ENCODE measurements at regions not wholly inside any gene's neighbourhood (a gene's known extent, or its start where the extent isn't known, plus 50 kb on each side); places are given as distances from the start of the nearest gene placed in this dataset.
"Not testable (repeated sequence)": the region's sequence is repeated elsewhere in the genome, so short reads cannot be mapped to it uniquely, and the experiment has no call there.

GRCh38 chr5:130939059-130939458 is 226.0 kb downstream of the HINT1 start:
- DNase-seq, result no peak

GRCh38 chr5:130937046-130937445 is 228.0 kb downstream of the HINT1 start:
- no peak for DNase-seq

DNA sequence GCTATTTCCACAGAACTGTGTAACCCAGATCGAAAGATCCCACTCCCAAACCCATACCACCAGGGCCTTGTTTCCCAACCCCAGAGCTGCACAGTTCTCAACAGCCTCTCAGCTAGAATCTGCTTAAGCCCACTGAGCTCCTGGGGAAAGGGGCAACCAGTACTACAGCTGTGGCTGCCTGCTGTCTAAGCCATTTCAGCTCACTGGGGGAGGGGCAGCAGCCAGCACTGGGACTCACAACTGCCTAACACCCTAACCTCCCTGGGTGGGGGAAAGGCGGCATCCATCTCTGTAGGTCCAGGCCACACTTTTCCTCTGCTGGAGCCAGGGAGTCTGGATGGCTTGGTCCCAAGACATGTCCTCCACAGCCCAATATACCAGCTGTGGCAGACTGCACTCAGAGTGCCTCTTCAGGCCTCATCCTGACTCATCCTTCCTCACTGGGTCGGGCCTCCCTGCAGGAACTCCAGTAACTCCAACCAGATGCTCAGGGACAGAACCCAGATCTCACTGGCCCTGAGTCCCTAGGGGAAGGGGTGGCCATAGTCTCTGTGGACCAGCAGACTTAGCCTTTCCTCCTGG is 241.4 kb downstream of the HINT1 start:
- no peak for DNase-seq

DNA sequence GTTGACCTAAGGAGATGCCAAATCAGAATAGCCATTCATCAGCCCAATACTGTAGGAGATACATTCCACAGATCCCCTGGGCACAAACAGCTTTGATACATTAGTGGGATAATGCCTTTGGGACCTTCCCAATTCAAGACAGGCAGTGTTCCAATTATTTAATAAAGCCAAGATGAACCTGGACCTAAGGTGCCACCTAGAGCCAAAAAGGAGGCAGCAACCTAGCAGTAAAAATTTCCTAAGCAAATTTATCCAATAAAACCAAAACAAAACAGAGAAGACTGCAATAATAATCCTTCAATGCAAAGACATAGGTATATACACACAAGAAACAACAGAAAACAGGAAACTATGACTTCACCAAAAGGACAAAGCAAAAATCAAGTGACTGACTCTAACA is 253.0 kb downstream of the HINT1 start:
- DNase-seq, result no peak

DNA sequence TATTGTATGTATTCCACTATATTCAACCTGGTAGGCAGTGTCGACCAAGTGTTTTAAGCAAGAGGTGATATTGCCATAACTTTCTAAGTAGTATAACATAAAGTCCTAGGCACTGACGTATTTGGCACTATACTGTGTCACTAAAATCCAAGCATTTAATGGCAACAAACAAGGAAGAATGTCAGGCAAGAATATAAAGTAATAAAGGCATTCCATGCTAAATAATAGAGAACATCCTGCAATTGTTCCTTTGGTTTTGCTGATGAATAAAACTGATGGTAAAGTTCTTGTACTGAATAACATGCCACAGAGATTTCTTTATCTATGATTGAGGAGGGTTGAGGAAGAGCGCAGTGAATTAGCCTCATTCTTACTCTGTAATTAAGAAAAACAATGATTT is 256.9 kb downstream of the HINT1 start:
- DNase-seq, result no peak

GRCh38 chr5:130897537-130898195 is 267.4 kb downstream of the HINT1 start:
- DNase-seq, result not testable (repeated sequence)

DNA sequence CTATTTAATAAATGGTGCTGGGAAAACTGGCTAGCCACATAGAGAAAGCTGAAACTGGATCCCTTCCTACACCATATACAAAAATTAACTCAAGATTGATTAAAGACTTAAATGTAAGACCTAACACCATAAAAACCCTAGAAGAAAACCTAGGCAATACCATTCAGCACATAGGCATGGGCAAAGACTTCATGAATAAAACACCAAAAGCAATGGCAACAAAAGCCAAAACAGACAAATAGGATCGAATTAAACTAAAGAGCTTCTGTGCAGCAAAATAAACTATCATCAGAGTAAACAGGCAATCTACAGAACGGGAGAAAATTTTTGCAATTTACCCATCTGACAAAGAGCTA is 267.9 kb downstream of the HINT1 start:
- DNase-seq, result not testable (repeated sequence)

- DNase-seq, result no peak
Measured at GRCh38 chr5:130896636-130897035, 268.4 kb downstream of the HINT1 start.

DNA sequence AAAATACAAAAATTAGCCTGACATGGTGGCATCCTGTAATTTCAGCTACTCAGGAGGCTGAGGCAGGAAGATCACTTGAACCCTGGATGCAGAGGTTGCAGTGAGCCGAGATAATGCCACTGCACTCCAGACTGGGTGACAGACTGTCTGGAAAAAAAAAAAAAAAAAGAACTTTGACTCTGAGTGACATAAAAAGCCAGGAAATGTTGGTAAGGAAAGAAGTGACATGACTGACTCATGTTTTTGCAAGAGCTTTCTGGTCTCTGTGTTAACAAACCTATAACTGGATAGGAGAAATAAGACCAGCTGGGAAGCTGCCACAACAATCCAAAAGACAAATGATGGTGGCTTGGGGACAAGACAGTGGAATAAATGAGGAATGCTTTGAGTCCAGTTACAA is 272.1 kb downstream of the HINT1 start:
- DNase-seq, result no peak

- no peak for DNase-seq
Measured at GRCh38 chr5:130890610-130891009, 274.4 kb downstream of the HINT1 start.

- DNase-seq, result no peak
Measured at GRCh38 chr5:130885691-130886090, 279.4 kb downstream of the HINT1 start.

GRCh38 chr5:130885027-130885426 is 280.0 kb downstream of the HINT1 start:
- DNase-seq, result no peak

DNA sequence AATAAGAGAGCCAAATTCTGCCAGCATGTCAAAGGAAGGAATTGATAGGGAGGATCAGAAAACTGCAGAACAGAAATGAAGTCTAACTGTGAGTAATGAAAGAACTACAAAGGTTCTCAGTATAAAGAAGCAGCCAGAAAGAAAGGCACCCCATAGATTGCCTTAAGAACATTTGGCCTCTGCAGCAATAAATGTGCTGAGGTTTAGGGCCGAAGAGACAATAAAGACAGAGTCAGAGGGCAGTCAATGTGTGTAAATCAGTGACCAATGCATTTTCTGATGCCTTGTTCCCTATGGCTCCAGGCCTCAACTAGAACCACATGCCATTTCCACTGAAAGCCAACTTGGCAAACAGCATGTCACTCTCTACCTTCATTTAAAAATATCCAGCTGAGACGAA is 281.0 kb downstream of the HINT1 start:
- no peak for DNase-seq

GRCh38 chr5:130875656-130876055 is 289.4 kb downstream of the HINT1 start:
- DNase-seq, result no peak

GRCh38 chr5:130874861-130875417 is 290.1 kb downstream of the HINT1 start:
- DNase-seq, result no peak

GRCh38 chr5:130871346-130872086 is 293.5 kb downstream of the HINT1 start:
- peak; percentile 20 for DNase-seq

- DNase-seq, result no peak
Measured at GRCh38 chr5:130870691-130871090, 294.4 kb downstream of the HINT1 start.

DNA sequence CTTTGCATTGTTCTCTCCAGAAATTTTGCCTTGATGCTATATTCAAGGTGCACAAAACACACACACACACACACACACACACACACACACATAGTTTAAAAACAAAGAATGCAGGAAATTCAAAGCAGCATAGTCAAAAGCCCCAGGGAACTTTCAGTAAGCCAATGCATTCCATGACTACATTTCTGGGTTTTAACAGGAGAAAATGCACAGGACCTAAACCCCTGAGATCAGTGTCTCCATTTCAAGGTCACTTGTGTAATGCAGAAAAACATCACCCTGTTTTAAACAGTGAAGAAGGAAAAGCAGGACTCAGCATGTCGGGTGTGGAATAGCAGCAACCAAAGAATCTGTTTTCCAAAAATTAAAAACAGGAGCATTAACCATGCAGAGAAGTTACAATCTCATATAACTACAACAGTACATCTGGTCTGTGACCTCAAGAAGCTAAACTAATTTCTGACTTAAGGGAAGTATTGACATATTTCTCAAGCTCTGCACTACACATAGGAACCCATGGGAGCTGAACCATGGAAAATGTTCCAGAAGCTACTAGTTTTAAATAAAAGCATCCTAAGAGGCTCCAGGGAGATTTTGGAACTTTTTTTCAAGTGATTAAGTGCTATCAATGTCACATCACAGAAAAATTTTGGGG is 296.7 kb downstream of the HINT1 start:
- DNase-seq, result no peak

DNA sequence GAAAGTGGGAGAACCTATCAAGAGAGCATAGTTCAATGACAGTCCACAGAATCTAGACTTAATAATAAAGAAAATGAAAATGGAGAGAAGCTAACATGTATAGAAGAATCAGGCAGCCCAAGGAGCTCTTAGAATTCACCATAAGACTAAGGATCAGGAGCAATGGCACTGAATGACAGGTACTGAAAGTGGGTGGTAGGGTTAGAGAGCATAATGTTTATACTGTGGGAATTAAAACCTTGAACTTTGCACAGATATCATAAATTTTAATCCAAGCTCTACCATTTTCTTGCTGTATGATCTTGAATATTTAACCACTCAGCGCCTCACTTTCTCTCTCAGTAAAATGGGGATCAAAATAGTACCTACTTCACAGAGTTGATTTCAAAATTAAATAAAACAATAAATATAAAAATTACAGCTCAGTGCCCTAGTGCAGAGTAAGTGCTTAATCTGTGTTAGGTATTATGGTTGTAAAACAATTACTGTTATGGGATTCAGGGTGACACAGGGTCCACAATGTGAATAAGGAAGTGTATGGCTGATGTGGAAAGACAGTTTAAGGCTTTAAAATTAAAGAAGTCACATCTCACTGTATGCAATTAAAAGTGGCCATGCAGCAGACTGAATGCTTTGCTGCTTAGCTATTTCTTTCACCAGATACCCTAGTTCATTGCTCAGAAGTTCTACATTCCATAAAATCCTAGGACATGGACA is 319.8 kb downstream of the HINT1 start:
- no peak for DNase-seq

DNA sequence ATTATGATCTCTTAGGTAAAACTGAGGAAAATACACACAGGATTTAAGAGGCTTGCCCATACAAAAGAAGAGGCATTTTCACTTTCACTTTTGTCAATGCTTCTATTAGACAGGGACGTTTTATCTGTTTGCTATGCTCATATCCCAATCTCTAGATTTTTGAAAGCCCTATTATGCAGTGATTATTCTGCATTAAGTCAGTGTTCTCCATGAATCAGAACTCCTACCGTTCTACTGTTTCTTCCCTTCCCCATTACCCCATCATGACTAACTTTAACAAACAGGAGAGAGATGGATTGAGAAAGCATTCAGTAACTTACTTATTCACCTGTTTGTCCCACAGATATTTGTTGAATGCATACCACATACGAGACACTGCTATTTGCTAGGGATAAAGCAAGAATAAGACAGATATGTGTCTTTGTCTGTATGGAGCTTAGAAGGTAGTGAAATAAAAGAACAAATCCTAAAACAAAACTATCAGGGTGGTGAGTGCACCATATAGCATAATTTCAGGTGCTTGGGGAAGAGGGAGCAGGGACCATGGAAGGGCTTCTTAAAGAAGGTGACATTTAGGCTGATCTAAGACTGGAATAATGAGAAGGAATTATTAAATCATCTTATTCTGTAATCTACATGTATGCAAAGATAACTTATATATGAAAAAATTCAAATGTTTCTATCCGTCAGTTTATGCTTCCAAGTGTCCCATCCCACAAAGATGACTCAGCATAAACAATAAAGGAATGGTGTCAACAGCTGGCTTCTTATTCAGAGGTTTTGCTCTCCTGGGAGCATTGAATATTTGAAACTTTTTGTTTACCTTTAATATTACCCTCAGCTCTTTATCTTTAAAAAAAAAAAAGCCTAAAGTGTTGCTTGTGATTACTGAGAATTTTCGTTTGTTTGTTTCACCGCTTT is 328.1 kb downstream of the HINT1 start:
- DNase-seq, result no peak

- not testable (repeated sequence) for DNase-seq
Measured at GRCh38 chr5:130817598-130818384, 347.3 kb downstream of the HINT1 start.
